ENCODE measurements at regions not wholly inside any gene's neighbourhood (a gene's known extent, or its start where the extent isn't known, plus 50 kb on each side); places are given as distances from the start of the nearest gene placed in this dataset.
A peak's percentile ranks its signal among the peaks of the same experiment; 100 is the strongest.

GRCh38 chr1:168782559-168783116 lies 53.6 kb upstream of the DPT start:
- no peaks in the 10 kb centered on the region for H3K4me1 ChIP-seq
- no peak overlapping the region for H3K4me3 ChIP-seq
- no peak for TF ChIP-seq CTCF (IDR thresholded peaks at IDR 0.05)
- DNase-seq (no peak), ATAC-seq (no peak)
- H3K9me3 ChIP-seq, result no peaks in the 10 kb centered on the region
- intact Hi-C loops (cut with DNase I), result no loop called here
- no peak overlapping the region for H3K27ac ChIP-seq
- H3K27me3 ChIP-seq, result no peaks in the 10 kb centered on the region
- H3K36me3 ChIP-seq, result no peaks in the 10 kb centered on the region

GRCh38 chr1:168783458-168784210 lies 54.6 kb upstream of the DPT start:
- Histone ChIP-seq H3K27me3 (no peaks in the 10 kb centered on the region), H3K27ac (no peak overlapping the region), H3K4me1 (no peaks in the 10 kb centered on the region), H3K4me3 (no peak overlapping the region), H3K36me3 (no peaks in the 10 kb centered on the region), H3K9me3 (no peaks in the 10 kb centered on the region)
- no peak for TF ChIP-seq CTCF (IDR thresholded peaks at IDR 0.05)
- DNase-seq (no peak), ATAC-seq (peak; percentile 13)
- intact Hi-C loops (cut with DNase I), result no loop called here

GRCh38 chr1:168786476-168787330 lies 57.7 kb upstream of the DPT start:
- TF ChIP-seq CTCF (IDR thresholded peaks at IDR 0.05), result no peak
- DNase-seq (no peak), ATAC-seq (no peak)
- H3K4me1 ChIP-seq, result no peaks in the 10 kb centered on the region
- no peaks in the 10 kb centered on the region for H3K36me3 ChIP-seq
- intact Hi-C loops (cut with DNase I), result no loop called here
- H3K27ac ChIP-seq, result no peak overlapping the region
- no peaks in the 10 kb centered on the region for H3K27me3 ChIP-seq
- H3K9me3 ChIP-seq, result no peaks in the 10 kb centered on the region
- H3K4me3 ChIP-seq, result no peak overlapping the region

- ATAC-seq (no peak), DNase-seq (no peak)
- no peak for TF ChIP-seq CTCF (IDR thresholded peaks at IDR 0.05)
- no peak overlapping the region for H3K4me3 ChIP-seq
- H3K4me1 ChIP-seq, result peaks cover 3% of the 10 kb centered on the region
- H3K36me3 ChIP-seq, result no peaks in the 10 kb centered on the region
- H3K27ac ChIP-seq, result no peak overlapping the region
- intact Hi-C loops (cut with DNase I), result no loop called here
- no peaks in the 10 kb centered on the region for H3K27me3 ChIP-seq
- H3K9me3 ChIP-seq, result no peaks in the 10 kb centered on the region
These were observed 59.3 kb upstream of the DPT start for GRCh38 chr1:168788258-168788657.

- no peak for DNase-seq
- Histone ChIP-seq H3K27ac (no peak overlapping the region), H3K9me3 (no peaks in the 10 kb centered on the region), H3K27me3 (no peaks in the 10 kb centered on the region), H3K4me1 (peaks cover 4% of the 10 kb centered on the region), H3K36me3 (no peaks in the 10 kb centered on the region), H3K4me3 (no peak overlapping the region)
- intact Hi-C loops (cut with DNase I), result no loop called here
- no peak for ATAC-seq
- no peak for TF ChIP-seq CTCF (IDR thresholded peaks at IDR 0.05)
These were observed 60.5 kb upstream of the DPT start for GRCh38 chr1:168789501-168789900.
